K562 (cell line): ENCODE measurements at regions not wholly inside any gene's neighbourhood (a gene's known extent, or its start where the extent isn't known, plus 50 kb on each side); places are given as distances from the start of the nearest gene placed in this dataset.

ENCODE experiments used
- ATAC-seq: fragments of 200-7000 bp; cut with Tn5 transposase; 3 replicates; pipeline ENCODE4 v1.9.1; 2020; ENCODE audit warnings: moderate library complexity
- BruUV-seq: library from RNA; stranded (reverse); fragments of 400-500 nt; replicated peaks from 2 replicates; lab custom pipeline; 2021; lab: Mats Ljungman, UMichigan
- CTCF ChIA-PET: fragments of 300-600 bp; formaldehyde crosslinking; extraction: SDS; loops from one replicate; lab custom pipeline; 2021; ENCODE audit warnings: low intra/inter-chr PET ratio; lab: Yijun Ruan, JAX
- POLR2A ChIA-PET: fragments of 300-600, 350-650 bp; sonication (Branson Sonifier 250); formaldehyde crosslinking; extraction: SDS; loops from one replicate; lab custom pipeline; 2021; ENCODE audit warnings: antibody characterized with exemption, inconsistent platforms; lab: Yijun Ruan, JAX
- DNase-seq, 4 experiments: peaks; one replicate each; pipeline versions ENCODE4 v3.0.0 to v3.0.0-alpha.2; 2011 to 2018; ENCODE audit warnings: low spot score in 3 of 4, mixed read lengths in 3 of 4; ENCODE audit errors: extremely low read depth in 1 of 4
- FAIRE-seq: peaks from 2 replicates; lab custom pipeline; 2011; peaks lifted over from hg19 to GRCh38; lab: Jason Lieb, UNC
- H2AFZ ChIP-seq: 2 replicates; pipeline ENCODE4 v1.6.0; 2011; ENCODE audit warnings: low read depth, low read length, control low read depth, inconsistent platforms
- H3K27ac ChIP-seq: fragments of 200-600 bp; 3 replicates; pipeline ENCODE4 v1.8.0; 2011; ENCODE audit warnings: low read depth, mild to moderate bottlenecking, control low read depth, inconsistent platforms, low read length, moderate library complexity, mixed read lengths; ENCODE audit errors: extremely low read depth
- H3K27me3 ChIP-seq, 2 experiments: fragments of 300-600 bp in 1 of 2; 2 replicates in 1 of 2; 3 replicates in 1 of 2; pipeline versions ENCODE4 v1.6.0 to v1.8.0; 2011; ENCODE audit warnings: inconsistent platforms in 2 of 2, low read length in 2 of 2, mild to moderate bottlenecking in 1 of 2, mixed read lengths in 1 of 2, moderate library complexity in 1 of 2; ENCODE audit not compliant: control insufficient read depth in 2 of 2, insufficient read depth in 2 of 2
- H3K36me3 ChIP-seq: fragments of 300-600 bp; 3 replicates; pipeline ENCODE4 v1.8.0; 2011; ENCODE audit warnings: mild to moderate bottlenecking, low read length, inconsistent platforms; ENCODE audit not compliant: control insufficient read depth, insufficient read depth
- H3K4me1 ChIP-seq, 2 experiments: fragments of 200-600 bp in 1 of 2; replicated peaks in 1 of 2; 2 replicates in 1 of 2; 3 replicates in 1 of 2; pipeline versions ENCODE4 v1.5.1 to v1.8.0; 2011; ENCODE audit warnings: inconsistent platforms in 2 of 2, low read length in 2 of 2, mild to moderate bottlenecking in 1 of 2, mixed read lengths in 1 of 2, moderate library complexity in 1 of 2; ENCODE audit not compliant: control insufficient read depth in 2 of 2, insufficient read depth in 2 of 2
- H3K4me2 ChIP-seq: 2 replicates; pipeline ENCODE4 v1.6.1; 2011; ENCODE audit warnings: low read length, control low read depth, inconsistent platforms, mixed read lengths; ENCODE audit not compliant: insufficient read depth
- H3K4me3 ChIP-seq: fragments of 200-600 bp; sonication (generic), shearing (Covaris generic); 2 replicates; pipeline ENCODE4 v1.5.1; 2016; ENCODE audit warnings: control low read depth, inconsistent platforms
- H3K79me2 ChIP-seq: fragments of 200-600 bp; 3 replicates; pipeline ENCODE4 v1.8.0; 2011; ENCODE audit warnings: low read length, inconsistent platforms; ENCODE audit not compliant: control insufficient read depth, insufficient read depth
- H3K9ac ChIP-seq, 2 experiments: 2 replicates each; pipeline versions ENCODE4 v1.6.0 to v1.6.1; 2011; ENCODE audit warnings: low read depth in 2 of 2, low read length in 2 of 2, control low read depth in 1 of 2, inconsistent platforms in 1 of 2, mild to moderate bottlenecking in 1 of 2, mixed read lengths in 1 of 2; ENCODE audit not compliant: insufficient read depth in 1 of 2
- H3K9me1 ChIP-seq: one replicate; pipeline ENCODE4 v1.6.0; 2011; ENCODE audit warnings: inconsistent platforms, mild to moderate bottlenecking, low read length, moderate library complexity; ENCODE audit not compliant: control insufficient read depth, insufficient read depth
- H3K9me3 ChIP-seq: replicated peaks from 2 replicates; pipeline ENCODE4 v1.5.1; 2011; ENCODE audit warnings: low read depth, low read length, inconsistent platforms; ENCODE audit not compliant: control insufficient read depth, insufficient read depth
- H4K20me1 ChIP-seq: replicated peaks from 2 replicates; pipeline ENCODE4 v1.6.1; 2011; ENCODE audit warnings: low read length, inconsistent platforms, mixed read lengths; ENCODE audit not compliant: control insufficient read depth, insufficient read depth
- CEBPG ChIP-seq, 3 experiments: fragments of 200-800 bp in 1 of 3; sonication (Bioruptor generic) in 1 of 3; sonication (generic) in 1 of 3; formaldehyde crosslinking in 1 of 3; IDR thresholded peaks in 2 of 3; conservative IDR thresholded peaks in 1 of 3; 2 replicates each; pipeline versions ENCODE4 v1.6.1 to v1.8.0; 2016 to 2022; ENCODE audit warnings: missing compliant biosample characterization in 2 of 3, missing genetic modification characterization in 2 of 3, mild to moderate bottlenecking in 1 of 3, missing genetic modification reagents in 1 of 3
- ELF4 ChIP-seq: fragments of 450-650 bp; formaldehyde crosslinking; IDR thresholded peaks from 2 replicates; pipeline ENCODE4 v1.4.0; 2022; ENCODE audit warnings: missing genetic modification characterization
- MAFG ChIP-seq: fragments of 450-650 bp; conservative IDR thresholded peaks from 2 replicates; pipeline ENCODE4 v1.6.1; 2016; ENCODE audit warnings: missing genetic modification characterization, missing compliant biosample characterization
- MITF ChIP-seq: IDR thresholded peaks from 2 replicates; pipeline ENCODE4 v1.6.1; 2014; ENCODE audit warnings: antibody characterized with exemption
- TRIM25 ChIP-seq: fragments of 450-650 bp; IDR thresholded peaks from 2 replicates; pipeline ENCODE4 v1.7.0; 2016; ENCODE audit warnings: borderline replicate concordance
- whole genome bisulfite sequencing: fragments of 100-300 bp; shearing (Covaris generic); methylation state at CpG from one replicate; pipeline ENCODE4 v1.1.6; 2016; ENCODE audit warnings: low coverage, mixed read lengths; ENCODE audit not compliant: insufficient coverage; ENCODE audit errors: missing lambda C conversion rate; 5-methylcytosine and 5-hydroxymethylcytosine counted together
- in situ Hi-C: fragments of 300-500 bp; cut with MboI; formaldehyde crosslinking; loops from 4 replicates; pipeline ENCODE4 v1.15.0; 2018; ENCODE audit warnings: inconsistent platforms, mixed read lengths
- intact Hi-C: fragments of 100-400 bp; cut with micrococcal nuclease; formaldehyde crosslinking; loops from 2 replicates; pipeline ENCODE4 v1.14.2; 2022

- TF ChIP-seq TRIM25, result no peak
- TF ChIP-seq ELF4 (CRISPR knock-in tag), result no peak
- no peak for TF ChIP-seq MAFG (tag)
Observed at GRCh38 chr17:5843366-5844026, 226.7 kb upstream of the WSCD1 start (continued).

- Histone ChIP-seq H3K9me3 (no peaks in the 10 kb centered on the region), H3K27ac (no peak overlapping the region), H2AFZ (no peak overlapping the region), H3K4me1 (no peaks in the 10 kb centered on the region), H3K9me1 (no peaks in the 10 kb centered on the region), H3K27me3 (no peaks in the 10 kb centered on the region), H3K36me3 (no peaks in the 10 kb centered on the region), H3K4me2 (no peak overlapping the region), H3K4me3 (no peak overlapping the region), H4K20me1 (no peaks in the 10 kb centered on the region), H3K9ac (no peak overlapping the region), H3K79me2 (no peaks in the 10 kb centered on the region)
- CTCF ChIA-PET, result no interaction called here
- in situ Hi-C loops (no loop called here), intact Hi-C loops (no loop called here)
- POLR2A ChIA-PET, result no interaction called here
- 18% methylated on average over 5 of the region's 5 CpGs for WGBS
- BruUV-seq, result no TSS peak
- no peak for DNase-seq
- no peak for ATAC-seq
- FAIRE-seq, result no peak
- TF ChIP-seq CEBPG (CRISPR knock-in tag; IDR thresholded peaks at IDR 0.05), result no peak
- peak in 1 of 2 experiments; percentile 74; a peak in 2 of 4 replicates for TF ChIP-seq CEBPG (tag; conservative IDR thresholded peaks at IDR 0.05 in 1 of 2, IDR thresholded peaks at IDR 0.05 in 1 of 2)
- no peak for TF ChIP-seq MITF
Observed at GRCh38 chr17:5846001-5846400, 224.2 kb upstream of the WSCD1 start.
